ENCODE measurements at regions not wholly inside any gene's neighbourhood (a gene's known extent, or its start where the extent isn't known, plus 50 kb on each side); places are given as distances from the start of the nearest gene placed in this dataset.

DNA sequence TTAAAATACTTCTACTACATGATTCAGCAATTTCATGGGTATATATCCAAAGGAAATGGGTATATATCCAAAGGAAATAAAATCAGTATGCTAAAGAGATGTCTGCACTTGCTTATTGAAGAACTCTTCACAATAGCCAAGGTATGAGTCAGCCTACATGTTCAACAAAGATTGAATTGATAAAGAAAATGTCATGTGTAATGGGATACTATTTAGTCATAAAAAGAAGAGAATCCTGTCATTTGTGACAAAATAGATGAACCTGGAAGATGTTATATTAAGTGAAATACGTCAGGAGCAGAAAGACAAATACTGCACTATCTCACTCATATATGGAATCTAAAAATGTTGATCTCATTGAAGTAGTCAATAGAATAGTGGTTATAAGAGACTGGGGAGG, 944.5 kb upstream of the CTNND2 start:
- no peak for DNase-seq (ENCODE audit: low spot score)
- Mint-ChIP-seq H3K9me3 (no peaks in the 10 kb centered on the region), H3K27me3 (ENCODE audit: insufficient read depth, low read depth) (no peaks in the 10 kb centered on the region), H3K36me3 (no peaks in the 10 kb centered on the region), H3K4me1 (no peaks in the 10 kb centered on the region), H3K27ac (no peak overlapping the region), H3K4me3 (no peak overlapping the region)
- H3K27me3 ChIP-seq = no peaks in the 10 kb centered on the region
- no peaks in the 10 kb centered on the region for H3K36me3 ChIP-seq
- no peaks in the 10 kb centered on the region for H3F3A ChIP-seq (ENCODE audit: low read depth)
- H3K9me3 ChIP-seq (ENCODE audit: low read depth) = no peaks in the 10 kb centered on the region
- H3K27ac ChIP-seq = no peak overlapping the region
- no peaks in the 10 kb centered on the region for H4K20me1 ChIP-seq (ENCODE audit: low read depth)
- no peak overlapping the region for H3K9ac ChIP-seq
- TF ChIP-seq, protein P1, sequence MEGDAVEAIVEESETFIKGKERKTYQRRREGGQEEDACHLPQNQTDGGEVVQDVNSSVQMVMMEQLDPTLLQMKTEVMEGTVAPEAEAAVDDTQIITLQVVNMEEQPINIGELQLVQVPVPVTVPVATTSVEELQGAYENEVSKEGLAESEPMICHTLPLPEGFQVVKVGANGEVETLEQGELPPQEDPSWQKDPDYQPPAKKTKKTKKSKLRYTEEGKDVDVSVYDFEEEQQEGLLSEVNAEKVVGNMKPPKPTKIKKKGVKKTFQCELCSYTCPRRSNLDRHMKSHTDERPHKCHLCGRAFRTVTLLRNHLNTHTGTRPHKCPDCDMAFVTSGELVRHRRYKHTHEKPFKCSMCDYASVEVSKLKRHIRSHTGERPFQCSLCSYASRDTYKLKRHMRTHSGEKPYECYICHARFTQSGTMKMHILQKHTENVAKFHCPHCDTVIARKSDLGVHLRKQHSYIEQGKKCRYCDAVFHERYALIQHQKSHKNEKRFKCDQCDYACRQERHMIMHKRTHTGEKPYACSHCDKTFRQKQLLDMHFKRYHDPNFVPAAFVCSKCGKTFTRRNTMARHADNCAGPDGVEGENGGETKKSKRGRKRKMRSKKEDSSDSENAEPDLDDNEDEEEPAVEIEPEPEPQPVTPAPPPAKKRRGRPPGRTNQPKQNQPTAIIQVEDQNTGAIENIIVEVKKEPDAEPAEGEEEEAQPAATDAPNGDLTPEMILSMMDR (IDR thresholded peaks at IDR 0.05) = no peak
- no peak for TF ChIP-seq EZH2phosphoT487 (IDR thresholded peaks at IDR 0.05)
- no peak for TF ChIP-seq EZH2 (IDR thresholded peaks at IDR 0.05)
- H3K79me2 ChIP-seq (ENCODE audit: low read depth) = no peaks in the 10 kb centered on the region
- H3K4me2 ChIP-seq = no peak overlapping the region
- no peaks in the 10 kb centered on the region for H3K4me1 ChIP-seq
- H3K4me3 ChIP-seq = no peak overlapping the region
- H2AFZ ChIP-seq (replicated peaks) = no peak overlapping the region

DNA sequence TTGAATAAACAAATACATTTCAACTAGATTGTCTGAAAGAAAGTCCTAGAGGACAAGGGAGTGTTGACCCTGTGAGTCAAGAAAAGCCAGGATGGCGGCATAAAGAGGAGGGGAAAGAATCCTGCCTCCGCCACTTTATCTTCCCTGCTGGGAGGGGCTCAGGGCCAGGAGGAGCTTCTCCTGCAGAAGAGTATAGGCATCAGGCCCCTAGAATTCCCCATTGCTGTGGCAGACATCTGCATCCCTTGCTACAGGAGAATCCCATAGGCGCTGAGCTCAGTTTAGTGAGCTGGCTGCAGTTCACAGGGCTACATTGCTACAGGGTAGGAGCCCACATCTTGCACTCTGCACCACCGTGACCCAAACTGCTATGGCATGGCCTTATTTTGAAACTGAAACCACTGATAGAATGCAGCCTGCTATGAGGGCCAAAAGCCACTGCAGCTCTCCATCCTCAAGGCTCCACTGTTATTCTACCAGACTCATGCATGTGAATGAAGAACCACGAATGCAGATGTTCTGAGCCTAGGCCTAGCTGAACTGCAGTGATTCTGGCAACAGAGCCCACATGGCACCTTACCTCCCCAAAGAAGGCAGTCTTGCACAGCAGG, 941.4 kb upstream of the CTNND2 start:
- peak; percentile 7 for DNase-seq (ENCODE audit: low spot score)
- H2AFZ ChIP-seq (replicated peaks) = peak overlapping the region; percentile 18
- Mint-ChIP-seq H3K36me3 (no peaks in the 10 kb centered on the region), H3K4me3 (no peak overlapping the region), H3K27me3 (ENCODE audit: insufficient read depth, low read depth) (no peaks in the 10 kb centered on the region), H3K27ac (no peak overlapping the region), H3K9me3 (no peaks in the 10 kb centered on the region), H3K4me1 (no peaks in the 10 kb centered on the region)
- no peaks in the 10 kb centered on the region for H3K79me2 ChIP-seq (ENCODE audit: low read depth)
- no peaks in the 10 kb centered on the region for H3K9me3 ChIP-seq (ENCODE audit: low read depth)
- H3K9ac ChIP-seq = no peak overlapping the region
- H3K4me1 ChIP-seq = no peaks in the 10 kb centered on the region
- no peaks in the 10 kb centered on the region for H3F3A ChIP-seq (ENCODE audit: low read depth)
- H4K20me1 ChIP-seq (ENCODE audit: low read depth) = no peaks in the 10 kb centered on the region
- no peaks in the 10 kb centered on the region for H3K36me3 ChIP-seq
- H3K4me3 ChIP-seq = no peak overlapping the region
- H3K27ac ChIP-seq = no peak overlapping the region
- TF ChIP-seq EZH2 (IDR thresholded peaks at IDR 0.05) (no peak), EZH2phosphoT487 (IDR thresholded peaks at IDR 0.05) (no peak)
- TF ChIP-seq, protein P1 (IDR thresholded peaks at IDR 0.05) = no peak
- no peak overlapping the region for H3K4me2 ChIP-seq
- H3K27me3 ChIP-seq = no peaks in the 10 kb centered on the region

DNA sequence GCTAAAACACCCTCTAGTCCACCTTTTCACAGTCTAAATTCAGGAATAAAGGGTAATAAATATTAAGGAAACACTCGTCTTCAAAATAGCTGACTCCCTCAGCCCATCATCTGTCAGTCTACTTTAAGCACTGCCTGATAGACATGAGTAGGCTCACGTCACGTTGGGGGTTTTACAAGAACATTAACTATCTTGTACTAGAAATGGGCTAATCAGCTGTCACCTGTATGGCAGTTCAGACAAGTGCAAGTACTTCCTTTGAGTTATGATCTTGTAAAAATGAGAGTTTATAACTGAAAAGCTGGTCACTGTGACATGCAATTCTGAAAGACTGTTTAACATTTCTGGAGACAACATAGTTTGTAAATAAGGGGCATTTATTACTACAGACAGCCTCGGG, 936.7 kb upstream of the CTNND2 start:
- Histone ChIP-seq H2AFZ (replicated peaks) (no peak overlapping the region), H3K9ac (no peak overlapping the region), H3K4me3 (no peak overlapping the region), H3K4me2 (no peak overlapping the region), H3K4me1 (no peaks in the 10 kb centered on the region), H3K27ac (no peak overlapping the region), H3K36me3 (no peaks in the 10 kb centered on the region), H3K27me3 (no peaks in the 10 kb centered on the region), H3K79me2 (ENCODE audit: low read depth) (no peaks in the 10 kb centered on the region), H3F3A (ENCODE audit: low read depth) (no peaks in the 10 kb centered on the region), H4K20me1 (ENCODE audit: low read depth) (no peaks in the 10 kb centered on the region), H3K9me3 (ENCODE audit: low read depth) (no peaks in the 10 kb centered on the region)
- H3K4me3 Mint-ChIP-seq = no peak overlapping the region
- H3K27ac Mint-ChIP-seq = no peak overlapping the region
- no peaks in the 10 kb centered on the region for H3K4me1 Mint-ChIP-seq
- TF ChIP-seq EZH2phosphoT487 (IDR thresholded peaks at IDR 0.05) = no peak
- TF ChIP-seq, protein P1 (IDR thresholded peaks at IDR 0.05) = no peak
- no peak for TF ChIP-seq EZH2 (IDR thresholded peaks at IDR 0.05)
- H3K36me3 Mint-ChIP-seq = no peaks in the 10 kb centered on the region
- H3K9me3 Mint-ChIP-seq = no peaks in the 10 kb centered on the region
- DNase-seq (ENCODE audit: low spot score) = no peak
- H3K27me3 Mint-ChIP-seq (ENCODE audit: insufficient read depth, low read depth) = no peaks in the 10 kb centered on the region
